K562 (cell line): ENCODE measurements at regions not wholly inside any gene's neighbourhood (a gene's known extent, or its start where the extent isn't known, plus 50 kb on each side); places are given as distances from the start of the nearest gene placed in this dataset.
A peak's percentile ranks its signal among the peaks of the same experiment; 100 is the strongest.

Experiments used
- ATAC-seq: fragments of 200-7000 bp; cut with Tn5 transposase; 3 replicates; pipeline ENCODE4 v1.9.1; 2020; ENCODE audit warnings: moderate library complexity
- BruUV-seq: library from RNA; stranded (reverse); fragments of 400-500 nt; replicated peaks from 2 replicates; lab custom pipeline; 2021; lab: Mats Ljungman, UMichigan
- CTCF ChIA-PET: fragments of 300-600 bp; formaldehyde crosslinking; extraction: SDS; loops from one replicate; lab custom pipeline; 2021; ENCODE audit warnings: low intra/inter-chr PET ratio; lab: Yijun Ruan, JAX
- POLR2A ChIA-PET: fragments of 300-600, 350-650 bp; sonication (Branson Sonifier 250); formaldehyde crosslinking; extraction: SDS; loops from one replicate; lab custom pipeline; 2021; ENCODE audit warnings: antibody characterized with exemption, inconsistent platforms; lab: Yijun Ruan, JAX
- DNase-seq, 4 experiments: peaks; one replicate each; pipeline versions ENCODE4 v3.0.0 to v3.0.0-alpha.2; 2011 to 2018; ENCODE audit warnings: low spot score in 3 of 4, mixed read lengths in 3 of 4; ENCODE audit errors: extremely low read depth in 1 of 4
- FAIRE-seq: peaks from 2 replicates; lab custom pipeline; 2011; peaks lifted over from hg19 to GRCh38; lab: Jason Lieb, UNC
- H2AFZ ChIP-seq: 2 replicates; pipeline ENCODE4 v1.6.0; 2011; ENCODE audit warnings: low read depth, low read length, control low read depth, inconsistent platforms
- H3K27ac ChIP-seq: fragments of 200-600 bp; 3 replicates; pipeline ENCODE4 v1.8.0; 2011; ENCODE audit warnings: low read depth, mild to moderate bottlenecking, control low read depth, inconsistent platforms, low read length, moderate library complexity, mixed read lengths; ENCODE audit errors: extremely low read depth
- H3K27me3 ChIP-seq, 2 experiments: fragments of 300-600 bp in 1 of 2; 2 replicates in 1 of 2; 3 replicates in 1 of 2; pipeline versions ENCODE4 v1.6.0 to v1.8.0; 2011; ENCODE audit warnings: inconsistent platforms in 2 of 2, low read length in 2 of 2, mild to moderate bottlenecking in 1 of 2, mixed read lengths in 1 of 2, moderate library complexity in 1 of 2; ENCODE audit not compliant: control insufficient read depth in 2 of 2, insufficient read depth in 2 of 2
- H3K36me3 ChIP-seq: fragments of 300-600 bp; 3 replicates; pipeline ENCODE4 v1.8.0; 2011; ENCODE audit warnings: mild to moderate bottlenecking, low read length, inconsistent platforms; ENCODE audit not compliant: control insufficient read depth, insufficient read depth
- H3K4me1 ChIP-seq, 2 experiments: fragments of 200-600 bp in 1 of 2; replicated peaks in 1 of 2; 2 replicates in 1 of 2; 3 replicates in 1 of 2; pipeline versions ENCODE4 v1.5.1 to v1.8.0; 2011; ENCODE audit warnings: inconsistent platforms in 2 of 2, low read length in 2 of 2, mild to moderate bottlenecking in 1 of 2, mixed read lengths in 1 of 2, moderate library complexity in 1 of 2; ENCODE audit not compliant: control insufficient read depth in 2 of 2, insufficient read depth in 2 of 2
- H3K4me2 ChIP-seq: 2 replicates; pipeline ENCODE4 v1.6.1; 2011; ENCODE audit warnings: low read length, control low read depth, inconsistent platforms, mixed read lengths; ENCODE audit not compliant: insufficient read depth
- H3K4me3 ChIP-seq: fragments of 200-600 bp; sonication (generic), shearing (Covaris generic); 2 replicates; pipeline ENCODE4 v1.5.1; 2016; ENCODE audit warnings: control low read depth, inconsistent platforms
- H3K79me2 ChIP-seq: fragments of 200-600 bp; 3 replicates; pipeline ENCODE4 v1.8.0; 2011; ENCODE audit warnings: low read length, inconsistent platforms; ENCODE audit not compliant: control insufficient read depth, insufficient read depth
- H3K9ac ChIP-seq, 2 experiments: 2 replicates each; pipeline versions ENCODE4 v1.6.0 to v1.6.1; 2011; ENCODE audit warnings: low read depth in 2 of 2, low read length in 2 of 2, control low read depth in 1 of 2, inconsistent platforms in 1 of 2, mild to moderate bottlenecking in 1 of 2, mixed read lengths in 1 of 2; ENCODE audit not compliant: insufficient read depth in 1 of 2
- H3K9me1 ChIP-seq: one replicate; pipeline ENCODE4 v1.6.0; 2011; ENCODE audit warnings: inconsistent platforms, mild to moderate bottlenecking, low read length, moderate library complexity; ENCODE audit not compliant: control insufficient read depth, insufficient read depth
- H3K9me3 ChIP-seq: replicated peaks from 2 replicates; pipeline ENCODE4 v1.5.1; 2011; ENCODE audit warnings: low read depth, low read length, inconsistent platforms; ENCODE audit not compliant: control insufficient read depth, insufficient read depth
- H4K20me1 ChIP-seq: replicated peaks from 2 replicates; pipeline ENCODE4 v1.6.1; 2011; ENCODE audit warnings: low read length, inconsistent platforms, mixed read lengths; ENCODE audit not compliant: control insufficient read depth, insufficient read depth
- CBX3 ChIP-seq, 2 experiments: IDR thresholded peaks; 1 replicate in 1 of 2; 2 replicates in 1 of 2; pipeline ENCODE4 v1.6.1; 2012; ENCODE audit warnings: inconsistent platforms in 2 of 2, low read length in 2 of 2, borderline replicate concordance in 1 of 2, control low read depth in 1 of 2
- HNRNPUL1 ChIP-seq: fragments of 200-400 bp; formaldehyde crosslinking; IDR thresholded peaks from 2 replicates; pipeline ENCODE4 v1.6.1; 2017; ENCODE audit warnings: low read length
- L3MBTL2 ChIP-seq: fragments of 450-650 bp; IDR thresholded peaks from 2 replicates; pipeline ENCODE4 v1.6.1; 2016; ENCODE audit warnings: mild to moderate bottlenecking, moderate library complexity
- NFIC ChIP-seq: fragments of 450-650 bp; IDR thresholded peaks from 2 replicates; pipeline ENCODE4 v1.6.1; 2017; ENCODE audit warnings: mild to moderate bottlenecking, inconsistent platforms
- PBX2 ChIP-seq, 2 experiments: IDR thresholded peaks in 1 of 2; conservative IDR thresholded peaks in 1 of 2; 2 replicates each; pipeline ENCODE4 v1.6.1; 2016; ENCODE audit warnings: low read depth in 2 of 2, mild to moderate bottlenecking in 1 of 2, missing compliant biosample characterization in 1 of 2, missing genetic modification characterization in 1 of 2, moderate library complexity in 1 of 2
- PHB ChIP-seq: fragments of 250-450 bp; sonication (Bioruptor Pico); IDR thresholded peaks from 2 replicates; pipeline ENCODE4 v1.5.0; 2021
- PTTG1 ChIP-seq: fragments of 450-650 bp; IDR thresholded peaks from 2 replicates; pipeline ENCODE4 v1.6.1; 2016; ENCODE audit warnings: low read depth, mild to moderate bottlenecking, missing genetic modification characterization, missing compliant biosample characterization
- RFX1 ChIP-seq: fragments of 450-650 bp; IDR thresholded peaks from 2 replicates; pipeline ENCODE4 v1.6.1; 2016; ENCODE audit warnings: mild to moderate bottlenecking, moderate library complexity
- SMC3 ChIP-seq: conservative IDR thresholded peaks from 2 replicates; pipeline ENCODE4 v1.6.1; 2011; ENCODE audit warnings: low read depth, low read length, improper control_type of control experiment; ENCODE audit not compliant: insufficient read depth
- SRF ChIP-seq, 2 experiments: fragments of 250-450, 450-650 bp in 1 of 2; sonication (Bioruptor Pico) in 1 of 2; sonication (generic) in 1 of 2; formaldehyde crosslinking; IDR thresholded peaks; 2 replicates each; pipeline versions ENCODE4 v1.5.0 to v1.5.1; 2020 to 2022; ENCODE audit warnings: mild to moderate bottlenecking in 1 of 2, missing genetic modification reagents in 1 of 2
- TAF7 ChIP-seq: fragments of 450-650 bp; IDR thresholded peaks from 2 replicates; pipeline ENCODE4 v1.6.1; 2016; ENCODE audit warnings: missing genetic modification characterization, missing compliant biosample characterization
- TEAD1 ChIP-seq, 2 experiments: fragments of 450-650 bp in 1 of 2; sonication (generic) in 1 of 2; formaldehyde crosslinking; IDR thresholded peaks; 2 replicates each; pipeline versions ENCODE4 v1.4.0 to v1.8.0; 2020 to 2022; ENCODE audit warnings: mild to moderate bottlenecking in 2 of 2, missing genetic modification reagents in 1 of 2
- TRIM24 ChIP-seq, 2 experiments: fragments of 450-650 bp; IDR thresholded peaks; 2 replicates each; pipeline ENCODE4 v1.6.1; 2016
- ZBTB2 ChIP-seq: fragments of 450-650 bp; IDR thresholded peaks from 2 replicates; pipeline ENCODE4 v1.6.1; 2016; ENCODE audit warnings: antibody characterized with exemption
- ZFP36 ChIP-seq: fragments of 150-350 bp; IDR thresholded peaks from 2 replicates; pipeline ENCODE4 v1.6.1; 2018; ENCODE audit warnings: low read length, low read depth; ENCODE audit not compliant: partially characterized antibody
- ZNF140 ChIP-seq: fragments of 250-450 bp; sonication (Bioruptor Pico); IDR thresholded peaks from 2 replicates; pipeline ENCODE4 v1.8.0; 2021; ENCODE audit warnings: moderate library complexity, mild to moderate bottlenecking, inconsistent platforms
- WGBS: fragments of 100-300 bp; shearing (Covaris generic); methylation state at CpG from one replicate; pipeline ENCODE4 v1.1.6; 2016; ENCODE audit warnings: low coverage, mixed read lengths; ENCODE audit not compliant: insufficient coverage; ENCODE audit errors: missing lambda C conversion rate; 5-methylcytosine and 5-hydroxymethylcytosine counted together
- in situ Hi-C: fragments of 300-500 bp; cut with MboI; formaldehyde crosslinking; loops from 4 replicates; pipeline ENCODE4 v1.15.0; 2018; ENCODE audit warnings: inconsistent platforms, mixed read lengths
- intact Hi-C: fragments of 100-400 bp; cut with micrococcal nuclease; formaldehyde crosslinking; loops from 2 replicates; pipeline ENCODE4 v1.14.2; 2022
- TF ChIP-seq, protein P1 (sequence below): fragments of 450-650 bp; IDR thresholded peaks from 2 replicates; pipeline ENCODE4 v1.6.1; 2018; ENCODE audit warnings: mild to moderate bottlenecking, low read depth; ENCODE audit not compliant: partially characterized antibody
- TF ChIP-seq, protein P2 (sequence below): sonication (generic); formaldehyde crosslinking; IDR thresholded peaks from 2 replicates; pipeline ENCODE4 v1.8.0; 2022; ENCODE audit warnings: missing genetic modification reagents, mild to moderate bottlenecking, moderate library complexity, borderline replicate concordance

DNA sequence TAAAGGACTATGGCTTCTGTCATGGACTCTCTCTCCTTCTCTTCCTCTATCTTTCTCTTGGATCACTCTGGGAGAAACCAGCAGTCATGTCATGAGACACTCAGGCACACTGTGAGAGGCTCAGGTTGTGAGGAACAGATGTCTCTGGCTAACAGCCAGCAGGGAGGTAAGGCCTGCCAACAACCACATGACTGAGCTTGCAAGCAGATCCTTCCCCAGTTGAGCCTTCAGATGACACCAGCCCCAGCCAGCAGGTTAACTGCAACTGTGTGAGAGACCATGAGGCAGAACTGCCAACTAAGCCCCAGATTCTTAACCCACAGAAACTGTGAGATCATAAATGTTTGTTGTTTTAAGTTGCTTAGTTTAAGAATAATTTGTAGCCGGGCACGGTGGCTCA, 90.6 kb downstream of the VCPKMT start:
- Histone ChIP-seq H3K4me3 (no peak overlapping the region), H3K9ac (no peak overlapping the region), H3K36me3 (no peaks in the 10 kb centered on the region), H3K4me2 (no peak overlapping the region), H3K27me3 (no peaks in the 10 kb centered on the region), H3K79me2 (no peaks in the 10 kb centered on the region), H3K9me3 (no peaks in the 10 kb centered on the region), H3K9me1 (no peaks in the 10 kb centered on the region), H3K4me1 (peaks cover 3 to 6% of the 10 kb centered on the region in 2 experiments; a peak in 3 of 5 replicates), H2AFZ (no peak overlapping the region), H4K20me1 (no peaks in the 10 kb centered on the region), H3K27ac (no peak overlapping the region)
- 81% methylated on average over 2 of the region's 2 CpGs for WGBS
- ATAC-seq (no peak), FAIRE-seq (no peak), DNase-seq (peak in 1 of 4 experiments; percentile 39)
- intact Hi-C loops = no loop called here
- ChIA-PET POLR2A (no interaction called here), CTCF (no interaction called here)
- no TSS peak for BruUV-seq
- in situ Hi-C loops = no loop called here
- TF ChIP-seq ZNF140 (CRISPR knock-in tag) (no peak), NFIC (peak; percentile 59), TAF7 (tag) (no peak), L3MBTL2 (no peak), ZFP36 (peak; percentile 45), SRF (CRISPR knock-in tag; IDR thresholded peaks at IDR 0.05) (no peak), PHB (CRISPR knock-in tag) (no peak), ZBTB2 (no peak), TEAD1 (CRISPR knock-in tag; IDR thresholded peaks at IDR 0.05) (no peak), SMC3 (no peak), HNRNPUL1 (no peak), CBX3 (IDR thresholded peaks at IDR 0.05; ENCODE audit: borderline replicate concordance in 1 of 2, low read length in 2 of 2) (peak in 1 of 2 experiments; percentile 81; a peak in 1 of 3 replicates), TRIM24 (IDR thresholded peaks at IDR 0.05) (peak in 1 of 2 experiments; percentile 59; a peak in 2 of 4 replicates), PBX2 (CRISPR knock-in tag; IDR thresholded peaks at IDR 0.05; ENCODE audit: low read depth) (no peak), PBX2 (tag; conservative IDR thresholded peaks at IDR 0.05; ENCODE audit: low read depth) (no peak), PTTG1 (tag) (no peak), RFX1 (no peak)
- TF ChIP-seq, protein P1, sequence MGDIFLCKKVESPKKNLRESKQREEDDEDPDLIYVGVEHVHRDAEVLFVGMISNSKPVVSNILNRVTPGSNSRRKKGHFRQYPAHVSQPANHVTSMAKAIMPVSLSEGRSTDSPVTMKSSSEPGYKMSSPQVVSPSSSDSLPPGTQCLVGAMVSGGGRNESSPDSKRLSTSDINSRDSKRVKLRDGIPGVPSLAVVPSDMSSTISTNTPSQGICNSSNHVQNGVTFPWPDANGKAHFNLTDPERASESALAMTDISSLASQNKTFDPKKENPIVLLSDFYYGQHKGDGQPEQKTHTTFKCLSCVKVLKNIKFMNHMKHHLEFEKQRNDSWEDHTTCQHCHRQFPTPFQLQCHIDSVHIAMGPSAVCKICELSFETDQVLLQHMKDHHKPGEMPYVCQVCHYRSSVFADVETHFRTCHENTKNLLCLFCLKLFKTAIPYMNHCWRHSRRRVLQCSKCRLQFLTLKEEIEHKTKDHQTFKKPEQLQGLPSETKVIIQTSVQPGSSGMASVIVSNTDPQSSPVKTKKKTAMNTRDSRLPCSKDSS = no peak
- TF ChIP-seq, protein P2, sequence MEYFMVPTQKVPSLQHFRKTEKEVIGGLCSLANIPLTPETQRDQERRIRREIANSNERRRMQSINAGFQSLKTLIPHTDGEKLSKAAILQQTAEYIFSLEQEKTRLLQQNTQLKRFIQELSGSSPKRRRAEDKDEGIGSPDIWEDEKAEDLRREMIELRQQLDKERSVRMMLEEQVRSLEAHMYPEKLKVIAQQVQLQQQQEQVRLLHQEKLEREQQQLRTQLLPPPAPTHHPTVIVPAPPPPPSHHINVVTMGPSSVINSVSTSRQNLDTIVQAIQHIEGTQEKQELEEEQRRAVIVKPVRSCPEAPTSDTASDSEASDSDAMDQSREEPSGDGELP (CRISPR knock-in tag) = no peak
